Glomerular visceral epithelial cell (primary cell): ENCODE measurements at regions not wholly inside any gene's neighbourhood (a gene's known extent, or its start where the extent isn't known, plus 50 kb on each side); places are given as distances from the start of the nearest gene placed in this dataset.
"Not testable (repeated sequence)": the region's sequence is repeated elsewhere in the genome, so short reads cannot be mapped to it uniquely, and the experiment has no call there.

Experiments
- DNase-seq: peaks from one replicate; pipeline ENCODE4 v3.0.0-alpha.2; 2016; ENCODE audit errors: extremely low spot score

DNA sequence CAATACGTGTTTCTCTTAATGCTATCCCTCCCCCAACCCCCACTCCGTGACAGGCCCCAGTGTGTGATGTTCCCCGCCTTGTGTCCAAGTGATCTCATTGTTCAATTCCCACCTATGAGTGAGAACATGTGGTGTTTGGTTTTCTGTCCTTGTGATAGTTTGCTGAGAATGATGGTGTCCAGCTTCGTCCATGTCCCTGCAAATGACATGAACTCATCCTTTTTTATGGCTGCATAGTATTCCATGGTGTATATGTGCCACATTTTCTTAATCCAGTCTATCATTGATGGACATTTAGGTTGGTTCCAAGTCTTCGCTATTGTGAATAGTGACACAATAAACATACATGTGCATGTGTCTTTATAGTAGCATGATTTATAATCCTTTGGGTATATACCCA lies 52.5 kb downstream of the KIAA0408 start:
- not testable (repeated sequence) for DNase-seq

DNA sequence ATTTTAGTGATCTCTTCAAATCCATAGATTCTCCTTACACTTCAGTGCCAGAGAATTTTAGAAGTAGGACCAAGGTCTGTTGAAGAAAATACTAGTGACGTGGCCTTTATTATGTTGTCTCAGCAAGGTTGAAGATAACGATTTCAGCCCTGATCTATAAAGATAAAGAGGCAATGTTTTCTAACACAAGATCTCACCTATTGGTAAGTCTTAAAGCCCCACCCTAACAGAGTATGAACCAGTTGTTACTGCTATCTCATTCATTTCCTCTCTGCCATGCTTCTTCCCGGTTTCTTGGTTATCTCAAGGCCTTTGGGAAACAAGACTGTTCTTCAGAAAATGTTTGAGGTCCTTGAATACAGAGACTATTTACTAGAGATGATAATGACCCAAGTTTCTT lies 53.1 kb downstream of the KIAA0408 start:
- DNase-seq = no peak

DNA sequence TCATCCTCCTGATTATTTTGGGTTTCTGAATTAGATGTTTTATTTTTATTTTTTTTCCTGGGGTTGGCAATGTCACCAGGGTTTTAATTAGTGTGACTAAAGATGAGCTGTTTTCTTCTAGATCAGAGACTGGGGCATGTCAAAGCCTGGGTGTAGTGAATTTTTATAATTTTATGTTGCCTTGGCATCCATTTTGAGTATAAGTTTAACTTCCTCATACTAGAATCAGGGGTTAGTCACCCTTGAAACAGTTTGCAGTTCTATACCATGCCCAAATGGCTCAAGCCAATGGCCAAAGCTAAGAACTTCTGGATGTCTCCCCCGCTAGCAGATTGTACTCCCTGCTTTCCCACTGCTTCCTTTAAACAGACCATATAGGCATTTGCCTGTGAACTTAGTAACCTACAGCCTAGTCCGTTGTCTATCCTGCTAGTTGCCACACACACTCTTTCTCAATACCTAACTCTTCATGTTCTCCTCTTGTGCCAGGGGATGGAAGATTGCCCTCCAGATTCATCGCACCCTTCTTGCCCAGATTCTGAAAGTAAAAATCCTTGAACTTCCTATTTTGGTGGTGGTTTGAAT lies 54.5 kb downstream of the KIAA0408 start:
- DNase-seq = no peak

DNA sequence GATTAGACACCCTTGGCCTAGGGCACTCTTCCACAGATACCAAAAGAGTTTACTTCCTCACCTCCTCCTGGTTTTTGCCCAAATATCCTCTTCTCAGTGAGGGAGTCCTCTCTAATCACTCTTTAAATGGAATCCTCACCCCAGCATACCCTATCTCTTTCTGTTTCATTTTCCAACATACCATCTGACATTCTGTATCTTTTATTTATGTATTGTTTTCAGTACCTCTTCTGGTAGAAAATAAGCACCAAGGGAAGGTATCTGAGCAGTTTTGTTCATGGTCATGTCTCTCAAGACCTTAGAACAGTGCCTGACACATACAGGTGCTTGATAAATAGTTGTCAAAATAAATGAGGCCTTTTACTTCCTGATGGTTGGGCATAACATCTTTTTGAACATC lies 55.1 kb downstream of the KIAA0408 start:
- no peak for DNase-seq

DNA sequence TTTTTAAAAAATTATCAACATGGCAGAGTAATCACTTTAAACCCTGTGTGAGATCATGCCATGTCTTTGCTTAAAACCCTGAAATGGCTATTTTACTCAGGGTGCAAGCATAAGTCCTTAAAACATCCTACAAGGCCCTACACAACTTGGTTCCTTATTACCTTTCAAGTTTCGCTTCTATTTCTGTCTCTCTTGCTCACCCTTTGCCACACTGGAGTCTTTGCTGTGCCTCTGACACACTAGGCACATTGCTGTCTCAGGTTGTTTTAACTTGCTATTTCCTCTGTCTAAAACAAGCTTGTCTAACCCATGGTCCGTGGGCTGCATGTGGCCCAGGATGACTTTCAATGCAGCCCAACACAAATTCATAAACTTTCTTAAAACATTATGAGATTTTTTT lies 55.6 kb downstream of the KIAA0408 start:
- no peak for DNase-seq

GRCh38 chr6:127402890-127403617 lies 56.1 kb downstream of the KIAA0408 start:
- DNase-seq = no peak

DNA sequence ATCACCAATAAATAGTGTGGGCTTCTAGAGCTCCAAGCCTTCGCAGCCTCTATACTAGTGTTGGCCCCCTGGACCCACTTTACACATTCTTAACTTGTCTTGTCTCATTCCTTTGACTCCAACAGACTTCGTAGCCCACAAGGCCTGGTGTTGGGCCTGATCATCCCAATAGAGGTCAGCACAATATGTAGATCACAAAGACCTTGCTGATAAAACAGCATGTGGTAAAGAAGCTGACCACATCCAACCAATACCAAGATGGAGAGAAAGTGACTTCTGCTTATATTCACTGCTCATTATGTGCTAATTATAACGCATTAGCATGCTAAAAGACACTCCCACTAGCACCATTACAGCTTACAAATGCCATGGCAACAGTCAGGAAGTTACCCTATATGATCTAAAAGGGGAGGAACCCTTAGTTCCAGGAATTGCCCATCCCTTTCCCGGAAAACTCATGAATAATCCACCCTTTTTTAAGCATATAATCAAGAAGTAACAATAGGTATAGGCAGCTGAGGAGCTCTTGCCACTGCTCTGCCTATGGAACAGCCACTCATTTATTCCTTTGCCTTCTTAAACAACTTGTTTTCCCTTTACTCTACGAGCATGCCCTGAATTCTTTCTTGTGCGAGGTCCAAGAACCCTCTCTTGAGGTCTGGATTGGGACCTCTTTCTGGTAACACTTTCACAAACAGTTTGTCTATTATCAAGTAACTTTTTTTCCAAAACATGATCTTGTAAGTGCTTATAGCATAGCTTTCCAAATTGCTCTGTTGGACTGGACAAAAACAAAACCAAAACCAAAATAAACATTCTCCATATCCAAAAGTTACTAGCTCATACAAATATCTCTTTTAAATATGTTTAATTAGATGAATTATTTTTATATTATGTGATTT lies 54.6 kb upstream of the ECHDC1 start:
- no peak for DNase-seq

DNA sequence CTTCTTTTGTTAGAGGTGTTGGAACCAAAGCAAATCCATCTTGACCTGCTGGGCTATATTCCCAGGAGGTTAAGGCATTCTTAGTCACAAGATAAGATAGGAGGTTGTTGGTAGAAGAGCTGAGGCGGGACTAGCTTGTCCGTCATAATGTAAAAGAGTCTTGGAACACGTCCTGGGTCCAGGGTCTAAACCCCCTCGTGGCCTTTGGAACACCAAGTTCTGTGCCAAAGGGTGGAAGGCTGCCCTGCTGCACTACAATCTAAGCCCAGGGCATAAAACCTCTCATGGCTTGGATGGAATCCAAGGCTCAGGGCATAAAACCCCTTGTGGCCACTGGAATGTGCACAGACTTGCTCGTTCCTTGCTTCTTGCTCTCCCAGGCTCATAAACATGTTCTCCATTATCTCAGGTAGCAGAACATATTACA lies 53.8 kb upstream of the ECHDC1 start:
- DNase-seq = peak; percentile 40
